ENCODE measurements at regions not wholly inside any gene's neighbourhood (a gene's known extent, or its start where the extent isn't known, plus 50 kb on each side); places are given as distances from the start of the nearest gene placed in this dataset.
"Not testable (repeated sequence)": the region's sequence is repeated elsewhere in the genome, so short reads cannot be mapped to it uniquely, and the experiment has no call there.

- peak; percentile 48 for DNase-seq
Observed at GRCh38 chr7:68689087-68689433, 909.2 kb upstream of the AUTS2 start.

GRCh38 chr7:68691261-68692216 is 906.7 kb upstream of the AUTS2 start:
- no peak for DNase-seq

- DNase-seq: no peak
Observed at GRCh38 chr7:68692511-68692910, 905.8 kb upstream of the AUTS2 start.

- no peak for DNase-seq
Observed at GRCh38 chr7:68694656-68695055, 903.6 kb upstream of the AUTS2 start.

GRCh38 chr7:68697796-68698280 is 900.4 kb upstream of the AUTS2 start:
- no peak for DNase-seq

GRCh38 chr7:68699090-68699711 is 899.1 kb upstream of the AUTS2 start:
- DNase-seq: no peak

GRCh38 chr7:68700414-68700813 is 897.9 kb upstream of the AUTS2 start:
- DNase-seq: no peak

GRCh38 chr7:68706291-68706690 is 892.0 kb upstream of the AUTS2 start:
- DNase-seq: no peak

GRCh38 chr7:68707159-68707558 is 891.1 kb upstream of the AUTS2 start:
- no peak for DNase-seq

- DNase-seq: no peak
Observed at GRCh38 chr7:68707958-68708357, 890.3 kb upstream of the AUTS2 start.

- no peak for DNase-seq
Observed at GRCh38 chr7:68712956-68713495, 885.2 kb upstream of the AUTS2 start.

GRCh38 chr7:68714135-68714534 is 884.1 kb upstream of the AUTS2 start:
- not testable (repeated sequence) for DNase-seq

GRCh38 chr7:68715907-68716306 is 882.4 kb upstream of the AUTS2 start:
- no peak for DNase-seq

- DNase-seq: no peak
Observed at GRCh38 chr7:68717176-68717575, 881.1 kb upstream of the AUTS2 start.

- DNase-seq: no peak
Observed at GRCh38 chr7:68718097-68718551, 880.2 kb upstream of the AUTS2 start.

GRCh38 chr7:68720697-68721096 is 877.6 kb upstream of the AUTS2 start:
- DNase-seq: no peak

- peak; percentile 38 for DNase-seq
Observed at GRCh38 chr7:68722044-68722443, 876.2 kb upstream of the AUTS2 start.

- no peak for DNase-seq
Observed at GRCh38 chr7:68724965-68725364, 873.3 kb upstream of the AUTS2 start.

- no peak for DNase-seq
Observed at GRCh38 chr7:68725843-68726785, 872.2 kb upstream of the AUTS2 start.

GRCh38 chr7:68728720-68729119 is 869.6 kb upstream of the AUTS2 start:
- not testable (repeated sequence) for DNase-seq

GRCh38 chr7:68729371-68729770 is 868.9 kb upstream of the AUTS2 start:
- DNase-seq: no peak

- DNase-seq: no peak
Observed at GRCh38 chr7:68730194-68730593, 868.1 kb upstream of the AUTS2 start.

- DNase-seq: peak; percentile 62
Observed at GRCh38 chr7:68730964-68731363, 867.3 kb upstream of the AUTS2 start.
